Inferior parietal cortex (tissue), 1 donor: ENCODE measurements at regions not wholly inside any gene's neighbourhood (a gene's known extent, or its start where the extent isn't known, plus 50 kb on each side); places are given as distances from the start of the nearest gene placed in this dataset.
"Not testable (repeated sequence)": the region's sequence is repeated elsewhere in the genome, so short reads cannot be mapped to it uniquely, and the experiment has no call there.

Experiments
- DNase-seq: peaks from one replicate; pipeline ENCODE4 v3.0.0-alpha.2; 2016; ENCODE audit errors: extremely low spot score

DNA sequence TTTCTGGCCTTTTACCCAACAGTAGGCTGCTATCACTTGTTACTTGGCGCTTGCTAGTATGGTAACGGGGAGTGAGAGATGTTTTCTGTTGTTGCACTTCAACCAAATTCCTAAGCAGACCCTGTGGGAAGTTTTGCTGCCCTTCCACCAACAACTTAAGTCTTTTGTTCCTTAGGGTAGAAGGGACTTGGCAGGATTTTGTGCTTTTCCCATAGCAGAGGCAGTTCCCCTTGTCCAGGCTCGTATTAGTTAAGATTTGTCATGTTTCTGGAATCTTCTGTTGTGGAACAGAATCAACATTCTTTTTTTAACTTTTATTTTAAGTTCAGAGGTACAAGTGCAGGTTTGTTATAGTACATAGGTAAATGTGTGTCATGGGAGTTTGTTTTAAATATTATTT lies 73.2 kb upstream of the SGIP1 start:
- DNase-seq, result no peak

DNA sequence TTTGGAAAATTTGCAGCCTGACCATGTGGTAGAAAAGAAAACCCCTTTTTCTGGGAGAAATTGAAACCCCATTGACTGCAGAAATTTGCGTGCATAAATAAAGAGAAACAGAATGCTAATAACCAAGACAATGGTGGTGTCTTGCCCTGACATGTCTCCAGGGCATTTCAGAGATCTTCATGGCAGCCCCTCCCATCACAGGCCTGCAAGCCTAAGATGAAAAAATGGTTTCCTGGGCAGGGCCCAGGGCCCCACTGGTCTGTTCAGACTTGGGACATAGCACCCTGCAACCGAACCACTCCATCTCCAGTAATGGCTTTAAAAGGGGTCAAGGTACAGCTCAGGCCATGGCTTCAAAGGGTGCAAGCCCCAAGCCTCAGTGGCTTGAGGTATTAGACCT lies 71.6 kb upstream of the SGIP1 start:
- DNase-seq, result no peak

DNA sequence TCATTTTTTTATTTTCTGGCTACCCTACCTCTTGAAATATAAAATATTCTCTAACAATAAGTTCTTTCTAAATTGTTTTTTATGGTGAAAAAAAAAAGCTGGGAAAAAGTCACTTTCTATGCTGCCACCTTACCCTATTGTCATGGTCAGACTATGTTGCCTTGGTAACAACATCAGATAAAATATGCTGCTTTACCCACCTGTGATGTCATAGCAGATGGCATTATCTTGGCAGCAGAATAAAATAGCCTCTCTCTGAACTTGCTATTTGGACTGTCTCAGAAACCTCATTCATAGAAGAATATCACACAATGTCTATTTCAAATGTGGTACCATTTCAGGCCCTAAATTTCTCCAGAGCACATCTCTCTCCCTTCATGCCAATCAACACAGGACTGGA lies 69.6 kb upstream of the SGIP1 start:
- DNase-seq, result no peak

DNA sequence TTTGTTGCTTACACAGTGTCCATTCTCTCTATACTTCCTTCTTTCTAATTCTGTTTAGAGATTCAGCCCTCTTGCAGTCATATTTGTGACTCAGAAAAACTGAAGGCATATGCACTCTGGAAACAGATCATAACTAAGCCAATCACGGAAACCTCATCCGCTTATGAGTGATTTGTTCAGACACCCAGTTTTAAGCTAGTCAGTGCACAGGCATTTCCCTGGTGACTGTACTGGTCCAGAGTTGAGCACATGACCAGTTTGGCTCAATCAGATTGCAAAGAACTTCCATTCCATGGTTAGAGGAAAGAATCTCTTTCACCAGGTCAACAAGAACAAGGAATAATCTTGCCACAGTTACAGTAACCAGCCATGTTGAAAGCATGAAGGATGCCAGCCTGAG lies 69.2 kb upstream of the SGIP1 start:
- no peak for DNase-seq

DNA sequence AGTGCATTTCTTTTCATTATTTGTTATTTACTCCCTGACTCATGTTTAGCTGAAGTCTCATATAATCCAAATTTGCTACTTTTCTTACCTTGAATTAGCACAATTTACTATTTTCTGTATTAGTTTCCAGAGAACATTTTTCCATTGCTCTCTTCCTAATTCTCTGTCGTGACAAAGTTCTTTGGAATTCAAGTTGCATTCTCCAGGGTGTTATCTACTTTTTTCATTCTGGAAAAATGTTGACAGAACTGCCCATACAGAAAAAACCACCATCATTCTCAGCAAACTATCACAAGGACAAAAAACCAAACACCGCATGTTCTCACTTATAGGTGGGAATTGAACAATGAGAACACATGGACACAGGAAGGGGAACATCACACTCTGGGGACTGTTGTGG lies 67.3 kb upstream of the SGIP1 start:
- not testable (repeated sequence) for DNase-seq

DNA sequence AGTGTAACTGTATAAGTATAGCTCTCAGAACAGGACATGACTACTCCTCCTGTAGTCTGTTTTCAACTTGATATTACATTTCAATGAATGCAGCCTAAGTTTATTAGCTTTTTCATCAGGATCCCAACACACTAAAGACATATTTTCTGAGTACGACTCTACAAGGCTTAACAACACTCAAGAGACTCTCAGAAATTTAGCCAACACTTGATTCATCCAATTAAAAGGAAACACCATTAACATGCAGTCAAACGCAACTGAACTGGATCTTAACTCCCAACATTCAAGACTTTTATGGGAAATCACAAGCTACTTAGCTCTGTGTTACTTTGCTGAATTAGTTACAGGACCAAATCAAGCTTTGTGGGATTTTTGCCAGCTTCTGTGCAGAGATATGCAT lies 65.2 kb upstream of the SGIP1 start:
- DNase-seq, result no peak

DNA sequence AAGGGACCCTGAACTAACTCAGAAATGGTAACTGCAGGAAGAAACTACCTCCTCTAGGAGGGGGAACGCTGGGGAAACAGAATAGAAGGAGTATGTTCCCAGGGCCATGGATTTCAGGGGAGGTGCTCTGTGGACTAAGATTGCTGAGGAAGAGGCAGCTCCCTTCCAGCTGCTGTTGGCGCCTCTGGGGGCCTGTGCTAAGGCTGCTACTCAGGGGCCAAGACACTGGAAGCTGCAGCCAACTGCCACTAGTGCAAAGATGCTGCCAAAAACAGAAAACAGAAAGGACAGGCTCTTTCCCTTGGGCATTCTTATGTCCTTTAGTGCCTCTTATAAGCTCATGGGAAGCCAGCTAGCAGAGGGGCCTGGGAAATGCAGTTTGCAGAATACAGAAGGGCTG lies 58.0 kb upstream of the SGIP1 start:
- no peak for DNase-seq

DNA sequence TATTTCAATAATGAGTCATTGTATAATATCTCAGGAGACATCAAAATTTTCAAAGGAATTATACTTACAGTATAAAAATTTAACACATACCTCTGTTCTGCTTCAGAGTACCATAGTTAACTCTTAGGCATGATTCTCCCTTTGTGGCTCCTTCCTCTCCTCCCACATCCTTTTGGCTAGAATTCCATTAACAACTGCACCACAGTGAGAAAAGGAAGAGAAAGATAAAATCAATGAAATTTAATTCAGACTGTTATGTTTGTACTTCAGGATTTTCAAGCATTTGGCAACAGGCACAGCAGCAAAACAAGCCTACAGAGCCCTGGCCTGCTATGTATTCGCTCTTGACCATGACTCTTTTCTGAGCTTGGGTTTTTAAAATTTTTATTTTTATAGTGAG lies 57.2 kb upstream of the SGIP1 start:
- DNase-seq, result peak; percentile 27

DNA sequence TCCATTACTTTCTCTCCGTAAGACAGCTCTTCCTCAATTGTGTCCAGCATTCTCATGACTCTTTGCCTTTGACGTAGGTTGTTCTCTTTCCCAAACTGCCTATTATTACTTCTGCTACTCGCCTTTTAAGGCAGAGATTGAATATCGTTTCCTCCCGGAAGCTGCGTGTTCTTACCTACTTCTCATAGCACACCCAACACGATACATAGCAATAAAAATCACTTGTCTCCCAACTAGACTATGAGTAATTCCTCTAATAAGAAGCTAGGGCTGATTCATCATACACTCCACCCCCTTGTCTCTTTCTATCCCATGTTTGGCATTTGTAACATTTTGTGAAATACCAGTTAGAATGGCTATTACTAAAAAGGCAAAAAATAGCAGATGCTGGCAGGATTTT lies 55.8 kb upstream of the SGIP1 start:
- peak; percentile 13 for DNase-seq

DNA sequence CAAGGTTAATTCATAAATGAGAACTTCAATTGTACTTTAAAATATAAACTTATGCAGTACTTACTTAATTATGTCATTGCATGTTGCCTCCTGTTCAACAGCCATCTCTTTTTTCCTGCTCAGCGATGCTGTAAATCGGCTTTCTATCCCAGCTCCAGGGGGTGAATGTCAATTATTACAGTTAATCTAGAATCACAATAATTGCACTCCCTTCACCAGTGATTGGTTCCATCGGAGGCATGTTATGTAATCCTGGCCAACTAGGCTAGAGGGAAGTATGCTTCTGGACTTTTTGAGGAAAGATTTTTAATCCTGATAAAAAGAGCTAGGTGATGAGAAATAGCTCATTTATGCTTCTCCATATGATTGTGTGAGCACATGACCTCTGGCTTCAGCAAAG lies 53.8 kb upstream of the SGIP1 start:
- DNase-seq, result no peak

DNA sequence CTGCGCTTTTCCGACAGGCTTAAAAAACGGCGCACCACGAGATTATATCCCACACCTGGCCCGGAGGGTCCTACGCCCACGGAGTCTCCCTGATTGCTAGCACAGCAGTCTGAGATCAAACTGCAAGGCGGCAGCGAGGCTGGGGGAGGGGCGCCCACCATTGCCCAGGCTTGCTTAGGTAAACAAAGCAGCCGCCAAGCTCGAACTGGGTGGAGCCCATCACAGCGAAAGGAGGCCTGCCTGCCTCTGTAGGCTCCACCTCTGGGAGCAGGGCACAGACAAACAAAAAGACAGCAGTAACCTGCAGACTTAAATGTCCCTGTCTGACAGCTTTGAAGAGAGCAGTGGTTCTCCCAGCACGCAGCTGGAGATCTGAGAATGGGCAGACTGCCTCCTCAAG lies 52.7 kb upstream of the SGIP1 start:
- not testable (repeated sequence) for DNase-seq
